HEK293T (cell line): ENCODE measurements at regions not wholly inside any gene's neighbourhood (a gene's known extent, or its start where the extent isn't known, plus 50 kb on each side); places are given as distances from the start of the nearest gene placed in this dataset.
"Not testable (repeated sequence)": the region's sequence is repeated elsewhere in the genome, so short reads cannot be mapped to it uniquely, and the experiment has no call there.

ENCODE experiments used
- CTCF ChIA-PET: fragments of 350-600 bp; formaldehyde crosslinking; extraction: SDS; loops from one replicate; lab custom pipeline; 2021; ENCODE audit warnings: antibody characterized with exemption, inconsistent platforms; lab: Yijun Ruan, JAX
- POLR2A ChIA-PET: fragments of 350-600 bp; formaldehyde crosslinking; extraction: SDS; loops from one replicate; lab custom pipeline; 2020; ENCODE audit warnings: antibody characterized with exemption, inconsistent platforms; lab: Yijun Ruan, JAX
- DNase-seq: peaks from one replicate; pipeline ENCODE4 v3.0.0; 2012; ENCODE audit warnings: mixed read lengths; ENCODE audit errors: extremely low spot score
- ARNT ChIP-seq: fragments of 450-650 bp; IDR thresholded peaks from 2 replicates; pipeline ENCODE4 v1.6.1; 2017; ENCODE audit warnings: mild to moderate bottlenecking
- BHLHE40 ChIP-seq: fragments of 450-650 bp; IDR thresholded peaks from 2 replicates; pipeline ENCODE4 v1.6.1; 2016; ENCODE audit warnings: mild to moderate bottlenecking, moderate library complexity, borderline replicate concordance
- CTBP1 ChIP-seq: fragments of 450-650 bp; IDR thresholded peaks from 2 replicates; pipeline ENCODE4 v1.6.1; 2016; ENCODE audit warnings: borderline replicate concordance
- ELF4 ChIP-seq: fragments of 450-650 bp; IDR thresholded peaks from 2 replicates; pipeline ENCODE4 v1.6.1; 2017; ENCODE audit warnings: antibody characterized with exemption
- FOXA1 ChIP-seq: fragments of 450-650 bp; IDR thresholded peaks from 2 replicates; pipeline ENCODE4 v1.6.1; 2016; ENCODE audit warnings: mild to moderate bottlenecking
- FOXK2 ChIP-seq: fragments of 450-650 bp; IDR thresholded peaks from 2 replicates; pipeline ENCODE4 v1.6.1; 2016; ENCODE audit warnings: mild to moderate bottlenecking
- FOXM1 ChIP-seq: fragments of 450-650 bp; IDR thresholded peaks from 2 replicates; pipeline ENCODE4 v1.6.1; 2017; ENCODE audit warnings: mild to moderate bottlenecking, borderline replicate concordance
- HDGF ChIP-seq: fragments of 450-650 bp; IDR thresholded peaks from 2 replicates; pipeline ENCODE4 v1.6.1; 2017; ENCODE audit warnings: antibody characterized with exemption, borderline replicate concordance
- L3MBTL2 ChIP-seq: fragments of 450-650 bp; conservative IDR thresholded peaks from 2 replicates; pipeline ENCODE4 v1.6.1; 2016; ENCODE audit warnings: mild to moderate bottlenecking
- LEF1 ChIP-seq: fragments of 450-650 bp; IDR thresholded peaks from 2 replicates; pipeline ENCODE4 v1.6.1; 2017; ENCODE audit warnings: mild to moderate bottlenecking, borderline replicate concordance
- NFRKB ChIP-seq: fragments of 450-650 bp; IDR thresholded peaks from 2 replicates; pipeline ENCODE4 v1.6.1; 2016; ENCODE audit warnings: mild to moderate bottlenecking, moderate library complexity
- SP1 ChIP-seq: fragments of 450-650 bp; IDR thresholded peaks from 2 replicates; pipeline ENCODE4 v1.6.1; 2017
- SUZ12 ChIP-seq: fragments of 450-650 bp; IDR thresholded peaks from 2 replicates; pipeline ENCODE4 v1.6.1; 2016; ENCODE audit warnings: mild to moderate bottlenecking
- TARDBP ChIP-seq: fragments of 450-650 bp; IDR thresholded peaks from 2 replicates; pipeline ENCODE4 v1.6.1; 2016
- ZNF384 ChIP-seq: fragments of 450-650 bp; IDR thresholded peaks from 2 replicates; pipeline ENCODE4 v1.6.1; 2016
- TF ChIP-seq, protein P1 (sequence below): fragments of 450-650 bp; IDR thresholded peaks from 2 replicates; pipeline ENCODE4 v1.6.1; 2016

GRCh38 chr2:6111781-6112261, 419.6 kb downstream of the SOX11 start:
- no peak for DNase-seq
- ChIA-PET CTCF (no interaction called here), POLR2A (no interaction called here)

GRCh38 chr2:6113786-6114185, 421.6 kb downstream of the SOX11 start:
- TF ChIP-seq SP1: no peak
- TF ChIP-seq NFRKB: no peak
- no peak for TF ChIP-seq SUZ12
- no peak for TF ChIP-seq HDGF
- no peak for TF ChIP-seq CTBP1
- TF ChIP-seq ZNF384: no peak
- no peak for TF ChIP-seq ELF4
- no peak for TF ChIP-seq FOXA1
- no peak for TF ChIP-seq L3MBTL2
- TF ChIP-seq FOXK2: no peak
- TF ChIP-seq BHLHE40: no peak
- TF ChIP-seq, protein P1, sequence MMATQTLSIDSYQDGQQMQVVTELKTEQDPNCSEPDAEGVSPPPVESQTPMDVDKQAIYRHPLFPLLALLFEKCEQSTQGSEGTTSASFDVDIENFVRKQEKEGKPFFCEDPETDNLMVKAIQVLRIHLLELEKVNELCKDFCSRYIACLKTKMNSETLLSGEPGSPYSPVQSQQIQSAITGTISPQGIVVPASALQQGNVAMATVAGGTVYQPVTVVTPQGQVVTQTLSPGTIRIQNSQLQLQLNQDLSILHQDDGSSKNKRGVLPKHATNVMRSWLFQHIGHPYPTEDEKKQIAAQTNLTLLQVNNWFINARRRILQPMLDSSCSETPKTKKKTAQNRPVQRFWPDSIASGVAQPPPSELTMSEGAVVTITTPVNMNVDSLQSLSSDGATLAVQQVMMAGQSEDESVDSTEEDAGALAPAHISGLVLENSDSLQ: no peak
- TF ChIP-seq TARDBP: no peak
- no peak for TF ChIP-seq LEF1
- POLR2A ChIA-PET: no interaction called here
- CTCF ChIA-PET: no interaction called here
- DNase-seq: no peak

More at GRCh38 chr2:6111781-6112261, 419.6 kb downstream of the SOX11 start:
- TF ChIP-seq ELF4 (no peak), SP1 (no peak)

- CTCF ChIA-PET: no interaction called here
- DNase-seq: no peak
- POLR2A ChIA-PET: no interaction called here
- TF ChIP-seq TARDBP (no peak), L3MBTL2 (no peak), LEF1 (no peak), FOXK2 (no peak), ELF4 (no peak), FOXM1 (no peak), HDGF (no peak), CTBP1 (no peak), SP1 (no peak), SUZ12 (no peak), BHLHE40 (no peak), ZNF384 (no peak), ARNT (no peak), NFRKB (no peak), FOXA1 (no peak)
- TF ChIP-seq, protein P1: no peak
Observed at GRCh38 chr2:6127718-6128117, 435.5 kb downstream of the SOX11 start.

- DNase-seq: no peak
- CTCF ChIA-PET: no interaction called here
- POLR2A ChIA-PET: no interaction called here
- no peak for TF ChIP-seq TARDBP
- no peak for TF ChIP-seq SUZ12
- TF ChIP-seq L3MBTL2: no peak
Observed at GRCh38 chr2:6139142-6139541, 447.0 kb downstream of the SOX11 start.

DNA sequence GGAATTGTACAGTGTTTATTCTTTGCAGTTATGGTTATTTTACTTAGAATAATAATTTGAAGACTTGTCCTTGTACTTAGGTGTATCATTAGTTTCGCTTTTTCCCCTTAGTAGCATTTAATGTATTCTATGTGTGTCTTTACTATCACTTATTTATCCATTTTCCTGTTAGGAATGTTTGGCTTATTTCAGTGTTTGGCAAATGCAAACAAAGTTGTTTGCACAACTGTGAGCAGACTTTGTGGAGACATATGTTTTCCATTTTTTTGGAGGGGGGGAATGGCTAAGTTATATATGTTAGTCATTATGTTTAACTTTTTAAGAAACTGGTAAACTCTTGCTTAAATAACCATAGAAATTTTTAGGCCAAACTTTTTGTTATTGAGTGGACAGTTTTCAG, 447.7 kb downstream of the SOX11 start:
- ChIA-PET POLR2A (no interaction called here), CTCF (no interaction called here)
- DNase-seq: no peak
- no peak for TF ChIP-seq LEF1
- no peak for TF ChIP-seq ELF4

DNA sequence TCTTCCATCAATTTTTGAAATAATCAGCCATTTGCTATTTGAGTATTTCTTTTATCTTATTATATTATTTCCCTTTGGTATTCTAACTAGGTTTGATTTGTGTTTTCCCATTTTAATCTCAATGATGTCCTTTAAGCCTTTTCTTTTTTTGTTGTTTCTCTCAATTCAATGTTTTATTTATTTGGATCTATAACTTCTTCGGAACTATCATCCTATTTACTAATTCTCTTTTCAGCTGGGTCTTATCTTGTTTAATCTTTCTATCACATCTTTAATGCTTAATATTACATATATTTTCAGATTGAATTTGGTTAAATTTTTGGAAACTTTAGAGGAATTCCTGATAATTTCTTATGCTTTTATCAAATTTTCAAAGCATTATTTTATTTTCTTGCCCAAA, 448.3 kb downstream of the SOX11 start:
- ChIA-PET POLR2A (no interaction called here), CTCF (no interaction called here)
- DNase-seq: no peak
- no peak for TF ChIP-seq FOXM1
- no peak for TF ChIP-seq ELF4

DNA sequence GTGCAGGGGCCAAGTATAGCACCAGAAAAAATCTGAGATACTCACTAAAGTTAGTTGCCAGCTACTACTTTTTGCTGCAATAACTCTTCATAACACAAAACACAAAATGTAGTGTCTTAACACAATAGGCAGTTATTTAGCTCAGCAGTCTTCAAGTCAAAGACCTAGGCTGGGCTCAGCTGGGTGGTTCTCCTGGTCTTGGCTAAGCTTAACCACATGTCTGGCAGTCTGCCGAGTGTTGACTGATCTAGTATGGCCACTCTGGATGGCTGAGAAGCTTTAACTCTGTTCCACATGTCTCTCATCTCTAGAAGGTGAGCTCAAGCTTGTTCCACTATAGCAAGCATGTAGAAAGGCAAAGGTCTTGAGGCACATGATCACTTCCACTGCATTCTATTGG, 451.6 kb downstream of the SOX11 start:
- ChIA-PET CTCF (no interaction called here), POLR2A (no interaction called here)
- TF ChIP-seq TARDBP (no peak), CTBP1 (no peak)
- TF ChIP-seq, protein P1: no peak
- no peak for DNase-seq

GRCh38 chr2:6147215-6147614, 455.0 kb downstream of the SOX11 start:
- DNase-seq, CTCF ChIA-PET, POLR2A ChIA-PET: not testable (repeated sequence)
